ENCODE measurements at regions not wholly inside any gene's neighbourhood (a gene's known extent, or its start where the extent isn't known, plus 50 kb on each side); places are given as distances from the start of the nearest gene placed in this dataset.
"Not testable (repeated sequence)": the region's sequence is repeated elsewhere in the genome, so short reads cannot be mapped to it uniquely, and the experiment has no call there.

GRCh38 chr3:163504974-163505373, 1573.3 kb downstream of the SI start:
- H3K4me3 ChIP-seq (ENCODE audit: low read length in 2 of 2) = no peak overlapping the region
- no peaks in the 10 kb centered on the region for H3K4me1 ChIP-seq (ENCODE audit: control insufficient read depth, insufficient read depth, low read length)
- H3K9me3 ChIP-seq (ENCODE audit: control insufficient read depth in 2 of 2, low read length in 2 of 2) = no peaks in the 10 kb centered on the region
- H3K36me3 ChIP-seq (ENCODE audit: control insufficient read depth in 2 of 2, insufficient read depth in 2 of 2, low read length in 2 of 2) = no peaks in the 10 kb centered on the region
- no peaks in the 10 kb centered on the region for H3K27me3 ChIP-seq (ENCODE audit: control insufficient read depth in 1 of 2, insufficient read depth in 2 of 2, low read length in 2 of 2)
- no peak overlapping the region for H3K9ac ChIP-seq (ENCODE audit: low read length in 2 of 2)
- no peak overlapping the region for H3K27ac ChIP-seq (ENCODE audit: low read length)

GRCh38 chr3:163499736-163500219, 1578.5 kb downstream of the SI start:
- H3K4me3 ChIP-seq (ENCODE audit: low read length in 2 of 2); H3K4me1 ChIP-seq (ENCODE audit: control insufficient read depth, insufficient read depth, low read length); H3K27me3 ChIP-seq (ENCODE audit: control insufficient read depth in 1 of 2, insufficient read depth in 2 of 2, low read length in 2 of 2); H3K27ac ChIP-seq (ENCODE audit: low read length); H3K36me3 ChIP-seq (ENCODE audit: control insufficient read depth in 2 of 2, insufficient read depth in 2 of 2, low read length in 2 of 2); H3K9me3 ChIP-seq (ENCODE audit: control insufficient read depth in 2 of 2, low read length in 2 of 2); H3K9ac ChIP-seq (ENCODE audit: low read length in 2 of 2): not testable (repeated sequence)

- H3K36me3 ChIP-seq (ENCODE audit: control insufficient read depth in 2 of 2, insufficient read depth in 2 of 2, low read length in 2 of 2); H3K4me1 ChIP-seq (ENCODE audit: control insufficient read depth, insufficient read depth, low read length); H3K4me3 ChIP-seq (ENCODE audit: low read length in 2 of 2); H3K27me3 ChIP-seq (ENCODE audit: control insufficient read depth in 1 of 2, insufficient read depth in 2 of 2, low read length in 2 of 2); H3K27ac ChIP-seq (ENCODE audit: low read length); H3K9ac ChIP-seq (ENCODE audit: low read length in 2 of 2); H3K9me3 ChIP-seq (ENCODE audit: control insufficient read depth in 2 of 2, low read length in 2 of 2): not testable (repeated sequence)
These were observed 1579.2 kb downstream of the SI start for GRCh38 chr3:163498842-163499735.

- no peaks in the 10 kb centered on the region for H3K9me3 ChIP-seq (ENCODE audit: control insufficient read depth in 2 of 2, low read length in 2 of 2)
- no peaks in the 10 kb centered on the region for H3K27me3 ChIP-seq (ENCODE audit: control insufficient read depth in 1 of 2, insufficient read depth in 2 of 2, low read length in 2 of 2)
These were observed 1586.6 kb downstream of the SI start for GRCh38 chr3:163491714-163492113.

GRCh38 chr3:163490119-163490518, 1588.2 kb downstream of the SI start:
- no peaks in the 10 kb centered on the region for H3K9me3 ChIP-seq (ENCODE audit: control insufficient read depth in 2 of 2, low read length in 2 of 2)
- no peaks in the 10 kb centered on the region for H3K27me3 ChIP-seq (ENCODE audit: control insufficient read depth in 1 of 2, insufficient read depth in 2 of 2, low read length in 2 of 2)
- H3K9ac ChIP-seq (ENCODE audit: low read length in 2 of 2) = no peak overlapping the region

More at GRCh38 chr3:163491714-163492113, 1586.6 kb downstream of the SI start:
- no peak overlapping the region for H3K9ac ChIP-seq (ENCODE audit: low read length in 2 of 2)
- H3K4me1 ChIP-seq (ENCODE audit: control insufficient read depth, insufficient read depth, low read length) = no peaks in the 10 kb centered on the region
- H3K4me3 ChIP-seq (ENCODE audit: low read length in 2 of 2) = no peak overlapping the region
- no peaks in the 10 kb centered on the region for H3K36me3 ChIP-seq (ENCODE audit: control insufficient read depth in 2 of 2, insufficient read depth in 2 of 2, low read length in 2 of 2)
- H3K27ac ChIP-seq (ENCODE audit: low read length) = no peak overlapping the region

GRCh38 chr3:163482695-163483094, 1595.6 kb downstream of the SI start:
- Histone ChIP-seq H3K36me3 (ENCODE audit: control insufficient read depth in 2 of 2, insufficient read depth in 2 of 2, low read length in 2 of 2) (no peaks in the 10 kb centered on the region), H3K9ac (ENCODE audit: low read length in 2 of 2) (no peak overlapping the region), H3K27me3 (ENCODE audit: control insufficient read depth in 1 of 2, insufficient read depth in 2 of 2, low read length in 2 of 2) (no peaks in the 10 kb centered on the region), H3K27ac (ENCODE audit: low read length) (no peak overlapping the region), H3K4me3 (ENCODE audit: low read length in 2 of 2) (no peak overlapping the region), H3K4me1 (ENCODE audit: control insufficient read depth, insufficient read depth, low read length) (no peaks in the 10 kb centered on the region), H3K9me3 (ENCODE audit: control insufficient read depth in 2 of 2, low read length in 2 of 2) (no peaks in the 10 kb centered on the region)

More at GRCh38 chr3:163490119-163490518, 1588.2 kb downstream of the SI start:
- Histone ChIP-seq H3K4me3 (ENCODE audit: low read length in 2 of 2) (no peak overlapping the region), H3K4me1 (ENCODE audit: control insufficient read depth, insufficient read depth, low read length) (no peaks in the 10 kb centered on the region), H3K27ac (ENCODE audit: low read length) (no peak overlapping the region), H3K36me3 (ENCODE audit: control insufficient read depth in 2 of 2, insufficient read depth in 2 of 2, low read length in 2 of 2) (no peaks in the 10 kb centered on the region)

GRCh38 chr3:163481738-163482137, 1596.6 kb downstream of the SI start:
- H3K36me3 ChIP-seq (ENCODE audit: control insufficient read depth in 2 of 2, insufficient read depth in 2 of 2, low read length in 2 of 2) = no peaks in the 10 kb centered on the region
- no peaks in the 10 kb centered on the region for H3K27me3 ChIP-seq (ENCODE audit: control insufficient read depth in 1 of 2, insufficient read depth in 2 of 2, low read length in 2 of 2)
- no peaks in the 10 kb centered on the region for H3K9me3 ChIP-seq (ENCODE audit: control insufficient read depth in 2 of 2, low read length in 2 of 2)
- no peak overlapping the region for H3K9ac ChIP-seq (ENCODE audit: low read length in 2 of 2)
- H3K4me3 ChIP-seq (ENCODE audit: low read length in 2 of 2) = no peak overlapping the region
- no peaks in the 10 kb centered on the region for H3K4me1 ChIP-seq (ENCODE audit: control insufficient read depth, insufficient read depth, low read length)
- H3K27ac ChIP-seq (ENCODE audit: low read length) = no peak overlapping the region

- no peaks in the 10 kb centered on the region for H3K27me3 ChIP-seq (ENCODE audit: control insufficient read depth in 1 of 2, insufficient read depth in 2 of 2, low read length in 2 of 2)
- H3K4me1 ChIP-seq (ENCODE audit: control insufficient read depth, insufficient read depth, low read length) = no peaks in the 10 kb centered on the region
- no peaks in the 10 kb centered on the region for H3K36me3 ChIP-seq (ENCODE audit: control insufficient read depth in 2 of 2, insufficient read depth in 2 of 2, low read length in 2 of 2)
These were observed 1602.1 kb downstream of the SI start for GRCh38 chr3:163476179-163476578.

GRCh38 chr3:163474766-163475165, 1603.5 kb downstream of the SI start:
- no peaks in the 10 kb centered on the region for H3K36me3 ChIP-seq (ENCODE audit: control insufficient read depth in 2 of 2, insufficient read depth in 2 of 2, low read length in 2 of 2)
- peaks cover 0 to 2% of the 10 kb centered on the region in 2 donors for H3K9me3 ChIP-seq (ENCODE audit: control insufficient read depth in 2 of 2, low read length in 2 of 2)
- H3K27me3 ChIP-seq (ENCODE audit: control insufficient read depth in 1 of 2, insufficient read depth in 2 of 2, low read length in 2 of 2) = no peaks in the 10 kb centered on the region
- H3K4me1 ChIP-seq (ENCODE audit: control insufficient read depth, insufficient read depth, low read length) = no peaks in the 10 kb centered on the region
- no peak overlapping the region for H3K4me3 ChIP-seq (ENCODE audit: low read length in 2 of 2)
- H3K9ac ChIP-seq (ENCODE audit: low read length in 2 of 2) = no peak overlapping the region
- no peak overlapping the region for H3K27ac ChIP-seq (ENCODE audit: low read length)

More at GRCh38 chr3:163476179-163476578, 1602.1 kb downstream of the SI start:
- Histone ChIP-seq H3K27ac (ENCODE audit: low read length) (no peak overlapping the region), H3K9me3 (ENCODE audit: control insufficient read depth in 2 of 2, low read length in 2 of 2) (peaks cover 0 to 2% of the 10 kb centered on the region in 2 donors), H3K4me3 (ENCODE audit: low read length in 2 of 2) (no peak overlapping the region), H3K9ac (ENCODE audit: low read length in 2 of 2) (no peak overlapping the region)

GRCh38 chr3:163468531-163469335, 1609.6 kb downstream of the SI start:
- Histone ChIP-seq H3K9me3 (ENCODE audit: control insufficient read depth in 2 of 2, low read length in 2 of 2) (peaks cover 0 to 2% of the 10 kb centered on the region in 2 donors), H3K4me3 (ENCODE audit: low read length in 2 of 2) (no peak overlapping the region), H3K36me3 (ENCODE audit: control insufficient read depth in 2 of 2, insufficient read depth in 2 of 2, low read length in 2 of 2) (no peaks in the 10 kb centered on the region), H3K27me3 (ENCODE audit: control insufficient read depth in 1 of 2, insufficient read depth in 2 of 2, low read length in 2 of 2) (no peaks in the 10 kb centered on the region), H3K9ac (ENCODE audit: low read length in 2 of 2) (no peak overlapping the region), H3K27ac (ENCODE audit: low read length) (no peak overlapping the region), H3K4me1 (ENCODE audit: control insufficient read depth, insufficient read depth, low read length) (no peaks in the 10 kb centered on the region)
